ENCODE measurements at regions not wholly inside any gene's neighbourhood (a gene's known extent, or its start where the extent isn't known, plus 50 kb on each side); places are given as distances from the start of the nearest gene placed in this dataset.

GRCh38 chr6:113526995-113527394, 330.1 kb upstream of the MARCKS start:
- Histone ChIP-seq H3K4me3 (replicated peaks; ENCODE audit: insufficient read depth, low read length) (no peak overlapping the region), H3K27me3 (ENCODE audit: insufficient read depth, poor library complexity, severe bottlenecking) (no peaks in the 10 kb centered on the region), H3K27ac (replicated peaks) (no peak overlapping the region)
- TF ChIP-seq SPI1 (IDR thresholded peaks at IDR 0.05; ENCODE audit: borderline replicate concordance, low read depth) (no peak), POLR2AphosphoS5 (IDR thresholded peaks at IDR 0.05; ENCODE audit: low read depth) (no peak), GABPA (IDR thresholded peaks at IDR 0.05; ENCODE audit: low read depth) (no peak)
- TF ChIP-seq, protein P1, sequence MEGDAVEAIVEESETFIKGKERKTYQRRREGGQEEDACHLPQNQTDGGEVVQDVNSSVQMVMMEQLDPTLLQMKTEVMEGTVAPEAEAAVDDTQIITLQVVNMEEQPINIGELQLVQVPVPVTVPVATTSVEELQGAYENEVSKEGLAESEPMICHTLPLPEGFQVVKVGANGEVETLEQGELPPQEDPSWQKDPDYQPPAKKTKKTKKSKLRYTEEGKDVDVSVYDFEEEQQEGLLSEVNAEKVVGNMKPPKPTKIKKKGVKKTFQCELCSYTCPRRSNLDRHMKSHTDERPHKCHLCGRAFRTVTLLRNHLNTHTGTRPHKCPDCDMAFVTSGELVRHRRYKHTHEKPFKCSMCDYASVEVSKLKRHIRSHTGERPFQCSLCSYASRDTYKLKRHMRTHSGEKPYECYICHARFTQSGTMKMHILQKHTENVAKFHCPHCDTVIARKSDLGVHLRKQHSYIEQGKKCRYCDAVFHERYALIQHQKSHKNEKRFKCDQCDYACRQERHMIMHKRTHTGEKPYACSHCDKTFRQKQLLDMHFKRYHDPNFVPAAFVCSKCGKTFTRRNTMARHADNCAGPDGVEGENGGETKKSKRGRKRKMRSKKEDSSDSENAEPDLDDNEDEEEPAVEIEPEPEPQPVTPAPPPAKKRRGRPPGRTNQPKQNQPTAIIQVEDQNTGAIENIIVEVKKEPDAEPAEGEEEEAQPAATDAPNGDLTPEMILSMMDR (IDR thresholded peaks at IDR 0.05; ENCODE audit: insufficient read depth, low read length): no peak
- DNase-seq (ENCODE audit: low read depth in 1 of 2, low spot score in 1 of 2): no peak

- Histone ChIP-seq H3K27ac (replicated peaks) (no peak overlapping the region), H3K27me3 (ENCODE audit: insufficient read depth, poor library complexity, severe bottlenecking) (no peaks in the 10 kb centered on the region), H3K4me3 (replicated peaks; ENCODE audit: insufficient read depth, low read length) (no peak overlapping the region)
- no peak for DNase-seq (ENCODE audit: low read depth in 1 of 2, low spot score in 1 of 2)
- no peak for TF ChIP-seq POLR2AphosphoS5 (IDR thresholded peaks at IDR 0.05; ENCODE audit: low read depth)
- TF ChIP-seq, protein P2, sequence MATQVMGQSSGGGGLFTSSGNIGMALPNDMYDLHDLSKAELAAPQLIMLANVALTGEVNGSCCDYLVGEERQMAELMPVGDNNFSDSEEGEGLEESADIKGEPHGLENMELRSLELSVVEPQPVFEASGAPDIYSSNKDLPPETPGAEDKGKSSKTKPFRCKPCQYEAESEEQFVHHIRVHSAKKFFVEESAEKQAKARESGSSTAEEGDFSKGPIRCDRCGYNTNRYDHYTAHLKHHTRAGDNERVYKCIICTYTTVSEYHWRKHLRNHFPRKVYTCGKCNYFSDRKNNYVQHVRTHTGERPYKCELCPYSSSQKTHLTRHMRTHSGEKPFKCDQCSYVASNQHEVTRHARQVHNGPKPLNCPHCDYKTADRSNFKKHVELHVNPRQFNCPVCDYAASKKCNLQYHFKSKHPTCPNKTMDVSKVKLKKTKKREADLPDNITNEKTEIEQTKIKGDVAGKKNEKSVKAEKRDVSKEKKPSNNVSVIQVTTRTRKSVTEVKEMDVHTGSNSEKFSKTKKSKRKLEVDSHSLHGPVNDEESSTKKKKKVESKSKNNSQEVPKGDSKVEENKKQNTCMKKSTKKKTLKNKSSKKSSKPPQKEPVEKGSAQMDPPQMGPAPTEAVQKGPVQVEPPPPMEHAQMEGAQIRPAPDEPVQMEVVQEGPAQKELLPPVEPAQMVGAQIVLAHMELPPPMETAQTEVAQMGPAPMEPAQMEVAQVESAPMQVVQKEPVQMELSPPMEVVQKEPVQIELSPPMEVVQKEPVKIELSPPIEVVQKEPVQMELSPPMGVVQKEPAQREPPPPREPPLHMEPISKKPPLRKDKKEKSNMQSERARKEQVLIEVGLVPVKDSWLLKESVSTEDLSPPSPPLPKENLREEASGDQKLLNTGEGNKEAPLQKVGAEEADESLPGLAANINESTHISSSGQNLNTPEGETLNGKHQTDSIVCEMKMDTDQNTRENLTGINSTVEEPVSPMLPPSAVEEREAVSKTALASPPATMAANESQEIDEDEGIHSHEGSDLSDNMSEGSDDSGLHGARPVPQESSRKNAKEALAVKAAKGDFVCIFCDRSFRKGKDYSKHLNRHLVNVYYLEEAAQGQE (IDR thresholded peaks at IDR 0.05; ENCODE audit: insufficient replicate concordance, low read depth): no peak
- TF ChIP-seq, protein P1 (IDR thresholded peaks at IDR 0.05; ENCODE audit: insufficient read depth, low read length): no peak
- TF ChIP-seq SPI1 (IDR thresholded peaks at IDR 0.05; ENCODE audit: borderline replicate concordance, low read depth): no peak
- no peak for TF ChIP-seq GABPA (IDR thresholded peaks at IDR 0.05; ENCODE audit: low read depth)
These were observed 329.0 kb upstream of the MARCKS start for GRCh38 chr6:113528111-113528510.

- no peak for DNase-seq (ENCODE audit: low read depth in 1 of 2, low spot score in 1 of 2)
- no peak overlapping the region for H3K27ac ChIP-seq (replicated peaks)
- H3K27me3 ChIP-seq (ENCODE audit: insufficient read depth, poor library complexity, severe bottlenecking): no peaks in the 10 kb centered on the region
- H3K4me3 ChIP-seq (replicated peaks; ENCODE audit: insufficient read depth, low read length): no peak overlapping the region
- TF ChIP-seq, protein P1 (IDR thresholded peaks at IDR 0.05; ENCODE audit: insufficient read depth, low read length): no peak
- TF ChIP-seq POLR2AphosphoS5 (IDR thresholded peaks at IDR 0.05; ENCODE audit: low read depth) (no peak), GABPA (IDR thresholded peaks at IDR 0.05; ENCODE audit: low read depth) (no peak), SPI1 (IDR thresholded peaks at IDR 0.05; ENCODE audit: borderline replicate concordance, low read depth) (no peak)
- TF ChIP-seq, protein P2 (IDR thresholded peaks at IDR 0.05; ENCODE audit: insufficient replicate concordance, low read depth): no peak
These were observed 327.9 kb upstream of the MARCKS start for GRCh38 chr6:113529196-113529595.

DNA sequence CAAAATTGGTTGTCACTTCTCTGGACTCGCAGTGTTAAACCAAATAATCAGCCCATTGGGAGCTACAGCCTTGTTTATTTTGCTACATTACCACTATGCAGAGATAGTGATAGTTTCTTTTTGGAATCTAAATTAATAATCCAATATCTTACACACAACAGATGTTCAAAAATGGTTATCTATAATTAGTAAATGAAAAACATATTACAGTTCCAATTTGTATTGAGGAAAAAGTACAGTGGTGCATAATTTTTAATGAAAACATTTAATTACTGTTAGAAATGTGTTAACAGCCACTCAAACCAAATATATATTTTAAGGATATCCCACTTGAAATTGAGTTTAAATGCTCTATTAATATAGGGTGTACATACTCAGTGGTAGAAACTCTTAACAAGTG, 327.3 kb upstream of the MARCKS start:
- DNase-seq (ENCODE audit: low read depth in 1 of 2, low spot score in 1 of 2): no peak
- Histone ChIP-seq H3K27me3 (ENCODE audit: insufficient read depth, poor library complexity, severe bottlenecking) (no peaks in the 10 kb centered on the region), H3K27ac (replicated peaks) (no peak overlapping the region), H3K4me3 (replicated peaks; ENCODE audit: insufficient read depth, low read length) (no peak overlapping the region)
- no peak for TF ChIP-seq GABPA (IDR thresholded peaks at IDR 0.05; ENCODE audit: low read depth)
- TF ChIP-seq, protein P1 (IDR thresholded peaks at IDR 0.05; ENCODE audit: insufficient read depth, low read length): no peak
- TF ChIP-seq POLR2AphosphoS5 (IDR thresholded peaks at IDR 0.05; ENCODE audit: low read depth): no peak
- no peak for TF ChIP-seq SPI1 (IDR thresholded peaks at IDR 0.05; ENCODE audit: borderline replicate concordance, low read depth)
- TF ChIP-seq, protein P2 (IDR thresholded peaks at IDR 0.05; ENCODE audit: insufficient replicate concordance, low read depth): no peak
